D721Med (cell line): ENCODE measurements at regions not wholly inside any gene's neighbourhood (a gene's known extent, or its start where the extent isn't known, plus 50 kb on each side); places are given as distances from the start of the nearest gene placed in this dataset.

Experiments used
- DNase-seq: peaks from one replicate; pipeline ENCODE4 v3.0.0; 2011; ENCODE audit warnings: low spot score; ENCODE audit not compliant: insufficient read length
- FAIRE-seq: peaks from 2 replicates; lab custom pipeline; 2011; peaks lifted over from hg19 to GRCh38; lab: Jason Lieb, UNC
- TF ChIP-seq, protein P1 (sequence below): IDR thresholded peaks from 2 replicates; pipeline ENCODE4 v1.5.1; 2012; ENCODE audit warnings: mild to moderate bottlenecking, control low read depth; ENCODE audit not compliant: insufficient read depth; ENCODE audit errors: missing control alignments

DNA sequence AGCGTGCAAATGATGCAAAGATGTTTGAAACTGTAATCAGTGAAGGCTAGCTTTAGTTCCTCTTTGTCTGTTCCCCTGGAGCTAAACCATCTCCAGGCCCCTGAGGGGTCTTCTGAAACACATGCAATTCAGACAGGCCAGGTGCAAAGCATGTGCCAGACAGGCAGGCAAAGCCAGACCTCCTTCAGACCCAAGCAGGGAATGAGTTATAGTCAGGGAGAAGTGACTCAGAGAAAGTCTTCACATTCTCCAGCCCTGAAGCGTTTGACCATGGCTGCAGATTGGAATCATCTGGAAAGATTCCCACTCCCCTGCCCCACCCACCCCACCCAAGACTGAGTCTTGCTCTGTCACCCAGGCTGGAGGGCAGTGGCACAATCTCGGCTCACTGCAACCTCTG is 187.0 kb upstream of the ISX start:
- no peak for FAIRE-seq
- TF ChIP-seq, protein P1, sequence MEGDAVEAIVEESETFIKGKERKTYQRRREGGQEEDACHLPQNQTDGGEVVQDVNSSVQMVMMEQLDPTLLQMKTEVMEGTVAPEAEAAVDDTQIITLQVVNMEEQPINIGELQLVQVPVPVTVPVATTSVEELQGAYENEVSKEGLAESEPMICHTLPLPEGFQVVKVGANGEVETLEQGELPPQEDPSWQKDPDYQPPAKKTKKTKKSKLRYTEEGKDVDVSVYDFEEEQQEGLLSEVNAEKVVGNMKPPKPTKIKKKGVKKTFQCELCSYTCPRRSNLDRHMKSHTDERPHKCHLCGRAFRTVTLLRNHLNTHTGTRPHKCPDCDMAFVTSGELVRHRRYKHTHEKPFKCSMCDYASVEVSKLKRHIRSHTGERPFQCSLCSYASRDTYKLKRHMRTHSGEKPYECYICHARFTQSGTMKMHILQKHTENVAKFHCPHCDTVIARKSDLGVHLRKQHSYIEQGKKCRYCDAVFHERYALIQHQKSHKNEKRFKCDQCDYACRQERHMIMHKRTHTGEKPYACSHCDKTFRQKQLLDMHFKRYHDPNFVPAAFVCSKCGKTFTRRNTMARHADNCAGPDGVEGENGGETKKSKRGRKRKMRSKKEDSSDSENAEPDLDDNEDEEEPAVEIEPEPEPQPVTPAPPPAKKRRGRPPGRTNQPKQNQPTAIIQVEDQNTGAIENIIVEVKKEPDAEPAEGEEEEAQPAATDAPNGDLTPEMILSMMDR: no peak
- no peak for DNase-seq

DNA sequence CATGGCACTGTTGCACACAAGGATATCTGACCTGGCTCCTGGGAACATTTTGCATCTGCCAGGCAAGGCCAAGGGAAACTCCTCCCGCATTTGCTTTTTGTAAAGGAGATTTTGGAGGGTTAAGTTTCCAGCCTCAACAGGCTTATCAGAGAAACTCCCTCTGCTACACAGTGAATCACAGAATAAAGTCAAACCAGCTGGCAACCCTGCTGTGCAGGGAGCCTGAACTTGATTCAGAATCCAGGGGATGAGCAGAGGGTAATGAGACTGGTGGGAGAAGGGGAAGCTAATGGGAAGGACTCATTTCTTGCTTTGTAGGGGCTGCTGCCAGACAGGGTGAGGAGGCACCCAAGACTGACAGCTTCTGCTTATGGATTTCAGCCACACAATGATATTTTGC is 185.3 kb upstream of the ISX start:
- TF ChIP-seq, protein P1: no peak
- FAIRE-seq (no peak), DNase-seq (no peak)

DNA sequence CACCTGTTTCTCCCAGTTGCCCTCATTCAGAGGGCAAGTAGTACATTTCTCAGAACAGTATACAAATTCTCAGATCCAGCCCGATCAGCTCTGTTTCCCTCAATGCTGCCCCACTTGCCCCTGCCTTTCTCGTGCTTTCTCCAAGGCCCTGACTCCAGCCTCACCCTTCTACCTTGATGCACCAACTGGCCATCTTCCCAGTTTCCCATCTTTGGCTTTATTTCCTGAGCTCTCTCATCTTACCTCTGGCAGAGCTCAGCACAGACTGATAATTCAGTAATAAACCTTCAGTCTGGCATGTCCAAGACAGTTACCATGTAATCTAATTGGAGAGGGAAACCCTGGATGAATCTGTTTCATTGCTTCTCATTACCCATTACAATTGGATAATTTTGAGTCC is 184.5 kb upstream of the ISX start:
- TF ChIP-seq, protein P1: no peak
- no peak for DNase-seq
- no peak for FAIRE-seq

DNA sequence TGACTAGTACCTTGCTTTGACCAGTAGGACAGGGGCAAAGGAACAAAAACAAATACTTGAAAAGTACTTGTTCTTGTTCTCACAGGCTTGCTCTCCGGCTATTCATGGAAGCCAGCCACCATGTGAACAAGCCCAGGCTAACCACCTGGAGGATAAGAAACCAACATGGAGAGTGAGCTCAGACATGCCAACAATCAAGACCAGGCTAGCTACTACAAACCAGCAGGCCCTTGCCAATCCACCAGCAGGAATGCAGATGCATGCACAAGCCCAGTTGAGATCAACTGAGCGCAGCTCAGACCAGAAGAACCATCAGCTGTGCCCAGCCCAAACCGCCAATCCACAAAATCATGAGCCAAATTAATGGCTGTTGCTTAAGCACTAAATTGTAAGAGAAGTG is 180.1 kb upstream of the ISX start:
- TF ChIP-seq, protein P1: no peak
- DNase-seq (no peak), FAIRE-seq (no peak)

DNA sequence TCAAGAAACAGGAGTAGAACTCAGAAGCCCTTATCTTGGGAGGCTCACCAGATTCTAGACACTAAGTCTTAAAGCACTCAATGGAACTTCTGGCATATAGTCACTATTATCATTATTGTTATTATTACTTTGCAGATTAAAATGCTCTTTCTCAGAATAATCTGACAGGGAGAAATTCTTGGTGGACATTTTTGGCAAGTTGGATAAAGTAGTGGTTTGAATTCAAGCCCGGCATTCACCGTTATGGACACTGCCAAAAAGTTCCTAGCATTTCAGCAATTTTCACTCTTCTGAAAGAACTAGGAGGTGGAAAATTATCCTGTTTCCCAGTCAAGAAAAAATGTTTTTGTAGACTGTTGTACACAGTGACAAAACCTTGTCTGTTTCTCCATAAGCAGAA is 179.6 kb upstream of the ISX start:
- DNase-seq (no peak), FAIRE-seq (no peak)
- TF ChIP-seq, protein P1: no peak

DNA sequence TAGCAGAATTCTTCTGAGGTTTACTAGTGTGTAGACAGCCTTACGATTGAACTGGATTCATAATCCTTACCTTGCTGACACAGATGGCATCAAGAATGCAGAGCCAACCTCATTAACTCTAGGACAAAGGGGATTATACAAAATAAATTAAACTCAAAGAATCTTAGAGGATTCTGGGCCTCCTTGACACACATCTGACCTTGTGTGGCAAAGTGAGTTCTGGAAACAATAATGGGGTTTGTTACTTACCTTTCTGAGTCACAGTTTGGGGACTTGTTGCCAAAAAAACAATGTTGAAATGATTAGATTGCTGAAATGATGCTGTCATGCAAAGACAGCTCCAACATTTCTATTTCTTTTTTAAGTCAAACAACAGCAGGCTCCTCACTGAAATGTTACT is 179.1 kb upstream of the ISX start:
- TF ChIP-seq, protein P1: no peak
- DNase-seq (no peak), FAIRE-seq (no peak)

DNA sequence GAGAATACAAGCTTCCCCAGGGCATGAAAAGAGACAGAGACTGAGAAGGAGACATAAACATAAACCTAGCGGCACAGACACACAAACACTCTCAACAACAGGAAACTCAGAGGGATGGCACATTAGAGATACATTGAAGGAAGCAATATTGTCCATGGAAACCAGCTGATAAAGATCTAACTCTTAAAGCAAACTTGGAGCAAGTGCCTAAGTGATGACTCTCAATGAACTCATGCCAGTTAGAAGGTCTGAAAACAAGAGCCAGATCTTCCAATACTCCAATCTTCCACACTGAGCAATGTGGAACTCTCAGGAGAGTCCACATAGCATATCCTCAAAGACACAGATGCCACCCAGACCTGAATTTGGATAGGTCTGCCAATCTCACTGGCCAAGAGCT is 168.8 kb upstream of the ISX start:
- TF ChIP-seq, protein P1: no peak
- DNase-seq (no peak), FAIRE-seq (no peak)
